AG04449 (cell line): ENCODE measurements at regions not wholly inside any gene's neighbourhood (a gene's known extent, or its start where the extent isn't known, plus 50 kb on each side); places are given as distances from the start of the nearest gene placed in this dataset.

Source experiments
- CTCF ChIA-PET: fragments of 350-600 bp; formaldehyde crosslinking; extraction: SDS; loops from one replicate; lab custom pipeline; 2021; ENCODE audit warnings: antibody characterized with exemption; lab: Yijun Ruan, JAX
- POLR2A ChIA-PET: fragments of 400-600, 350-600 bp; formaldehyde crosslinking; extraction: SDS; loops from one replicate; lab custom pipeline; 2020; ENCODE audit warnings: antibody characterized with exemption, inconsistent platforms; lab: Yijun Ruan, JAX
- DNase-seq: peaks from one replicate; pipeline ENCODE4 v3.0.0-alpha.2; 2010; ENCODE audit warnings: low read depth, low spot score
- H3K4me3 ChIP-seq: 2 replicates; pipeline ENCODE4 v1.5.1; 2011; ENCODE audit warnings: low read depth, mild to moderate bottlenecking, control low read depth, low read length
- TF ChIP-seq, protein P1 (sequence below): IDR thresholded peaks from one replicate; pipeline ENCODE4 v1.5.1; 2011; ENCODE audit warnings: mild to moderate bottlenecking, moderate library complexity, low read length, control low read depth, inconsistent platforms; ENCODE audit not compliant: insufficient read depth; ENCODE audit errors: missing control alignments

DNA sequence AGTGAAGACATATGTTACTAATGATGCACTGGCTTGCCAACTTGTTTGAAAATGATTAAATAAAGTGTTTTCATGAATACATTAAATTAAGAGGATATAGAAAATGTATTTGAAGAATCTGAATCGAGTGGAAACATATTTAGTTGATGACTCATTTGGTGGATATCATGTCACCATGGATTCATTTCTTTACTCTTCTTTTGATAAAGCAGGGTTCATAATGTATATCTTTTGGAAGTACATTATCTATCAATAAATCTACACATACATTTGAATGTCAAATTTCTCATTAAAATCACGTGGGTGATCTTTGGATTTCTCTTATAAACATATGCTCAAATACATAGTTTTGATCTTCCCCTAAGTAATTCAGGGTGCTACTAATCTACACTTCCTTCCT, 1148.1 kb upstream of the ACO1 start:
- no peak overlapping the region for H3K4me3 ChIP-seq
- CTCF ChIA-PET, result no interaction called here
- POLR2A ChIA-PET, result no interaction called here
- TF ChIP-seq, protein P1, sequence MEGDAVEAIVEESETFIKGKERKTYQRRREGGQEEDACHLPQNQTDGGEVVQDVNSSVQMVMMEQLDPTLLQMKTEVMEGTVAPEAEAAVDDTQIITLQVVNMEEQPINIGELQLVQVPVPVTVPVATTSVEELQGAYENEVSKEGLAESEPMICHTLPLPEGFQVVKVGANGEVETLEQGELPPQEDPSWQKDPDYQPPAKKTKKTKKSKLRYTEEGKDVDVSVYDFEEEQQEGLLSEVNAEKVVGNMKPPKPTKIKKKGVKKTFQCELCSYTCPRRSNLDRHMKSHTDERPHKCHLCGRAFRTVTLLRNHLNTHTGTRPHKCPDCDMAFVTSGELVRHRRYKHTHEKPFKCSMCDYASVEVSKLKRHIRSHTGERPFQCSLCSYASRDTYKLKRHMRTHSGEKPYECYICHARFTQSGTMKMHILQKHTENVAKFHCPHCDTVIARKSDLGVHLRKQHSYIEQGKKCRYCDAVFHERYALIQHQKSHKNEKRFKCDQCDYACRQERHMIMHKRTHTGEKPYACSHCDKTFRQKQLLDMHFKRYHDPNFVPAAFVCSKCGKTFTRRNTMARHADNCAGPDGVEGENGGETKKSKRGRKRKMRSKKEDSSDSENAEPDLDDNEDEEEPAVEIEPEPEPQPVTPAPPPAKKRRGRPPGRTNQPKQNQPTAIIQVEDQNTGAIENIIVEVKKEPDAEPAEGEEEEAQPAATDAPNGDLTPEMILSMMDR, result no peak
- DNase-seq, result no peak

DNA sequence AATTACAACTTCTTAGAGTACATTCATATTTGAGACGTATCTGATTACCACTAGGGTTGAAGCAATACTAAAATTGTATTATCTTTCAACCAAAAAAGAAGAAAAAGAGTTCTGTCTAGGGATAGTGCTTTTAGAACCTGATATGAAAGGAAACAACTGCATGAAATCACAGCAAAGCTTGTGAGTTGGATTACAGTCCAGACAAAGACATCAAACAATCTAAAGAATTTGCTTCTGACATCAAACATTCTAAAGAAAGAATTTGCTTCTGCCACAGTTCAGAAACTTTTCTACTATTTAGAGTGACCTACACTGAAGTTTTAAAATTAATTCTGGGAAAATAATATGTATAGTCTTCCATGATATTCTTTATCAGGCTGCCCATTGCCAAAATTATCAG, 1141.1 kb upstream of the ACO1 start:
- ChIA-PET POLR2A (no interaction called here), CTCF (no interaction called here)
- no peak for DNase-seq
- H3K4me3 ChIP-seq, result no peak overlapping the region
- TF ChIP-seq, protein P1, result no peak

DNA sequence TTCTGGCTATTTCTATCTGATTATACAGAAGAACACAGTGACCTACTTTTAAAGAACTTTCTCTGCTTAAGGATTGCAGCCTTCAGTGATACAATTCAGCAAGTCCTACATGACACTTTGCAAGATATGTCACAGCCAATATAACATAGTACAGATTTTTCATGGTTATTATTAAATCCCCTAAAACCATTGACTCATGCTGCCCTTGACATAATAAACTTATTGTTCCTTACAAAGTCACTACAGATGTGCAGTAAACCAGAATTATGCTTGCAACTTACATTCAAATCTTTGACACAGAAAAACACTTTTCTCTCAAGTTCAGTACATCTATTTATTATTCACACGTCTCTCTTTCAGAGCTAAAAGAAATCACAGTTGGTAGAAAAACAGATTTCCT, 1136.3 kb upstream of the ACO1 start:
- H3K4me3 ChIP-seq, result no peak overlapping the region
- DNase-seq, result no peak
- TF ChIP-seq, protein P1, result no peak
- ChIA-PET POLR2A (no interaction called here), CTCF (no interaction called here)

- TF ChIP-seq, protein P1, result no peak
- DNase-seq, result no peak
- CTCF ChIA-PET, result no interaction called here
- POLR2A ChIA-PET, result no interaction called here
- no peak overlapping the region for H3K4me3 ChIP-seq
Measured at GRCh38 chr9:31251386-31251785, 1133.1 kb upstream of the ACO1 start.

DNA sequence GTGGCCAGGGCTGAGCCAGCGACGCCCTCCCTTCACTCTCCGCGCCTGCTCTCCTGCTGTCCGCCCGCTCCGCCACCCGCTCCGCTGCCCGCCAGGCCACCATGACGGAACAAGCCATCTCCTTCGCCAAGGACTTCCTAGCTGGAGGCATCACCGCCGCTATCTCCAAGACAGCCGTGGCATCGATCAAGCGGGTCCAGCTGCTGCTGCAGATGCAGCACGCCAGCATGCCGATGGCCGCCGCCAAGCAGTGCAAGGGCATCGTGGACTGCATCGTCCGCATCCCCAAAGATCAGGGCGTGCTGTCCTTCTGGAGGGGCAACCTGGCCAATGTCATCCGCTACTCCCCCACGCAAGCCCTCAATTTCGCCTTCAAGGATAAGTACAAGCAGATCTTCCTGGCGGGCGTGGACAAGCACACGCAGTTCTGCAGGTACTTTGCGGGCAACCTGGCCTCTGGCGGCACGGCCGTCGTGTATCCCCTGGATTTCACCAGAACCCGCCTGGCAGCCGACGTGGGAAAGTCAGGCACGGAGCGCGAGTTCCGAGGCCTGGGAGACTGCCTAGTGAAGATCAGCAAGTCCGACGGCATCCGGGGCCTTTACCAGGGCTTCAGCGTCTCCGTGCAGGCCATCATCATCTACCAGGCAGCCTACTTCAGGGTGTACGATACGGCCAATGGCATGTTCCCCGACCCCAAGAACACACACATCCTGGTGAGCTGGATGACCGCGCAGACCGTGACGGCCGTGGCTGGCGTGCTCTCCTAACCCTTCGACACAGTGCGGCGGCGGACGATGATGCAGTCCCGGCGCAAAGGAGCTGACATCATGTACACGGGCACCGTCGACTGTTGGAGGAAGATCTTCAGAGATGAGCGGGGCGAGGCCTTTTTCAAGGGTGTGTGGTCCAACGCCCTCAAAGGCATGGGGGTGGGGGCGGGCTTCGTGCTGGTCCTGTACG, 1130.4 kb upstream of the ACO1 start:
- ChIA-PET CTCF (no interaction called here), POLR2A (no interaction called here)
- H3K4me3 ChIP-seq, result no peak overlapping the region
- TF ChIP-seq, protein P1, result no peak
- no peak for DNase-seq

GRCh38 chr9:31255211-31255610, 1129.2 kb upstream of the ACO1 start:
- TF ChIP-seq, protein P1, result no peak
- CTCF ChIA-PET, result no interaction called here
- H3K4me3 ChIP-seq, result no peak overlapping the region
- DNase-seq, result no peak
- POLR2A ChIA-PET, result no interaction called here
